GM18499 (cell line): ENCODE measurements at regions not wholly inside any gene's neighbourhood (a gene's known extent, or its start where the extent isn't known, plus 50 kb on each side); places are given as distances from the start of the nearest gene placed in this dataset.
"Not testable (repeated sequence)": the region's sequence is repeated elsewhere in the genome, so short reads cannot be mapped to it uniquely, and the experiment has no call there.

Experiments
- ATAC-seq: cut with Tn5 transposase; IDR thresholded peaks from one replicate; pipeline ENCODE4 v1.9.1; 2021; ENCODE audit warnings: moderate number of reproducible peaks; ENCODE audit not compliant: insufficient read depth, unreplicated experiment

DNA sequence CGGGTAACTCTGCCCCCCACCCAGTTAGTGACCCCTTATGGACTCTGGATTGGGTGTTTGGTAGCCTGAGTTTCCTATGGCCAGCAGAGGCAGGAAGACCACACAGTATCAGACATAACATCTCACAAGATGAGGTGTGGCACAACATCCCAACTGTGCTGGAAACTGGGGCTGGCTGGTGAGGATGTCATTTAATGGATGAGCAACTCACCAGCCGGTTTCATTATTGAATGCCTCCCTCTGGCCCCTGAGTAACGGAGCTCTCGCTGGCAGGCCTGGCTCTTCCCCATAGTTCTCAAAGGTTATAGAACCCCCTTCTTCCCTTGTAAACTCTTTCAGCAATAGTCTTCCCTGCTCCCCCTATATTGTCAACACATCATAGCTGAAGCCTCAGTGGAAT lies 195.0 kb downstream of the BCL11A start:
- no peak for ATAC-seq

DNA sequence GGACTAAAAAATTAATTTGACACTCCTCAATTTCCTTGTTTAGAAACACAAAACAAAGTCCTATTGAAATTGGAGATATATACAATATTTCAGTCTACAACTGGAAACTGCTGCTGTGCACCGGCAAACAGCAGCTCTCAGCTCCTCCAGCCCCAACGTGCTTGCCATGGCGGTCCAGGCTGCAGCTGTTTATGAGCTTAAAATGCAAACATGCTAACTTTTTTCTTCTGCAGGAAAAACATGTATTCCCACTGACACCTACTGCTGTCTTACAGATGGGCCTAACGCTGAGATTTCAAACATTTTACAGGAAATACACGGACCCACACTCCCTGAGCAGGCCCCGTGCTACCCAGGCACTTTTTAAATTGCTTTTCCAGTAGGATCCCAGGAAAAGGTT lies 195.5 kb downstream of the BCL11A start:
- ATAC-seq = no peak

DNA sequence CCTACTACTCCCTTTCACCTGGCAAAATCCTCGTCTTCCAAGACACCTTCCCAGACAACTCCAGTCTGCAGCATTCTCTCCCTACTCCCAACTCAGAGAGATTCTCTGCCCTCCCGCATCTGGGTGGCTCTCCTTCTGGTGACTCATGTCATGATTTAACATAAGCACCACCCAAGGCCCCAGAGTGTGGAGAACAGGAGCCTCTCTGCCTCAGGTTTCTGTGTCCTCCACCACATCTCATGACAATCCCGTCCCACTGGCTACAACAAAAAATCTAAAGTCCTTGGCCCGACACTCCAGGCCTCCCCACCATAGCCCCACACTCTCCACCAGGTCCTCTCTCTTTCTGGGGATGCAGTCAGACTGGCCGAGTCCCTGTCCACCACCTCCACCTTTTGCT lies 197.1 kb downstream of the BCL11A start:
- ATAC-seq = no peak

DNA sequence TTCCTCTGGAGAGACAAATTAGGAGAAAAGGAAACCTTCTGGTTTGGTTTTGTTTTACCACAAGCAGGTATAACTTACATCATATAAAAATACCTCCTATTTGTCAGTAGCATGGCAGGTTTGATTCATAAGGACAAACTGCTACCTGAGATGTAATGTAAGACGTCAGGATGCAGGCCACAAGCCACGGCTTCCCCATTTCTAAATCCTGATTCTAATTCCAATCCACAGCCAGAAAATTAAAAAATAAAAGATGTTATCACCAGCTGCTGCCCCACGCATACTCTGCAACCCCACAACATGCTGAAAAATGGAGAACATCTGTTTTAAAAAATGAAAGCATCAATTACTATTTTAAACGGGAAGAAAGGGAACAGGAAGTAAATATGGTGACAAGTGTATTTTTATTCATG lies 197.6 kb downstream of the BCL11A start:
- no peak for ATAC-seq

DNA sequence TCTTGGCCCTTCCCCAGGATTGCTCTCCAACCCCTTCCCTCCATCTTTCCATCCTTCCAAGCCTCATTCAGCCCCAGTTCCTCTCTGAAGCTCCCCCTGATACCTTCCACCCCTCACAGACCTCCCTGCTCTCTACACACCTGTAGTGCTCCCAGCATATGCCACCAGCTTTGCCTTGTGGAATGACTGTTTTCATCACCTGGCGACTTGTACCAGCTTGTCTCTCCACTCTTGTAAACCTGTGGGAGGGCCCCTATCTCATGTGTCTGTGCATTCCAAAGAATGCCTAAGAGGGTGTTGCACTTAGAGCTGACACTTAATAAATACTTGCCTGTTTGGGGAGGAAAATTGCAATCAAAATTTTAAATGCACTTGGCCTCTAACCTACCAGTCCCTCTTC lies 198.7 kb downstream of the BCL11A start:
- ATAC-seq = no peak

DNA sequence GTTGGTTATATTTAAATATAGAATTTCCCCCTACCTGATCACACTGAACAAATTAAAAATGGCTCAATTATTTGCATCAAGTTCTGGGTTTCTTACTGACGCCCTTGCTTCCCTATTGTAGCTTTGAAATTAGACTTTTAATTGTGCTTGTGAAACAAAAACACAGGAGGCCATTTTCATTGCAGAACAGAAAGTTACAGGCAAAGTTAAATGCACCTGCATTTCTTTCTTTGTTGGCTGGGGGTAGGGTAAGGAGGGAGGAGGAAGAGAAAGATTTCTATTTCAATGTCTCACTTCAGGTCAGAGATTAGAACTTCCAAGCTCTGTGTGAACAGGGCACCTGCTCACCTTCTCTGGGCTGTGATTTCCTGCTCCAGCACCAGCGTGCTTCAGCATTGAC lies 199.6 kb downstream of the BCL11A start:
- peak; percentile 34 for ATAC-seq

DNA sequence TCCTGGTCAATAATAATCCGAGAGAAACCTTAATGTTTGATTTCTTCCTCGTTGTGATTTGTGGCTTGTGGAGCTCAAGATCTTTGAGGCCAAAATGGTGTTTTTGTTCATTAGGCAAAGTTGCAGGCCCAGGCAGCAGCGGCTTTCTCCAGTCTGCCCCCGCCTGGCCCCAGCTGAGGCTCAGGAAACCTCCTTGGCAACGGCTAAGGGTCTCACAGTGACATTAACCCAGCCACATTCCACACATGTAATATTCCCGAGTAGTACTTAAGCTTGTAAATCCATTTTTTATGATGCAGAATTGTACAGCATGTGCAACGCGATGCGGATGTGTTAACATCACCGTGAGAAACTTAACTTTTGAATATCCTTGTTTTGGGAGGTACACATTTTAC lies 200.1 kb downstream of the BCL11A start:
- peak; percentile 8 for ATAC-seq

DNA sequence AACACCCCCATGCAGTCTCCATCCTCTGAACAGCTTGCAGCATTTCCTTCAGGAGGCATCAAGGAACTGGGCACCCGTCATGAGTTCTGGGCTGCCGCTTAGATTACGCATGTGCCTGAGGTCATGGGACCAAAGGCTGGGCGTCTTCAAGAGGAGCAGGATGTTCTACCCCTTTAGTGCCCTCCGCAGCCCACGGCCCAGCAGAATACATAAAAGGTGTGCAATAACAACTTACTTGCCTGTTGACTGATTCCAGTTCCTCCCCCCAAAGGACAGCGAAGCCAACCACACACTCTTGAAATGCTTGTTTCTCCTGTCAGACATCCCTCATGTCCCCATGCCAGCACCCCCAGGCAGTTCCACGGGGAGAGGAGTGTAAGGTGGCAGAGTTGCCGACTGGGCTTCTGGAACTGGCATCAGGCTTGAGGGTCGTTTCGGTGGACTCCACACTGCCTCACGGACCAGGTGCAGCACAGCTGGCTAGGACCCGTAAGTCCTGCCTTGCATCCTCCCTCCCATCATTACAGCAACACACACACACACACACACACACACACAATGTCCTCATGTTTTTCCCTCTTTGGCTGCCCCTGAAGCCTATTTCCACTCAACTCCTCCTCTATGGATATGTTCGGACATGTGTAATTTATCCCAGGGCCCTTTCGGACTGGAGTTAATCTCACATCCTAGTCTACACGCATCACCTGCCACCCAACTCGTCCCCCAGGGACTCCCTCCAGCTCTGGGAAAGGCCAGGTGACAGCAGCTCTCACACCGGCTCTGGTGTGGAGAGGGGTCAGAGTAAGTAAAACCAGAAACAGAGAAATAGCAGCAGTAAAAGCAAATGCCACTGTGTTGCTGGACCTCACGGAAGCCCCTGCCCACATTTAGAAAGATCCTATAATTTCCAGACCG lies 200.7 kb downstream of the BCL11A start:
- ATAC-seq = no peak

DNA sequence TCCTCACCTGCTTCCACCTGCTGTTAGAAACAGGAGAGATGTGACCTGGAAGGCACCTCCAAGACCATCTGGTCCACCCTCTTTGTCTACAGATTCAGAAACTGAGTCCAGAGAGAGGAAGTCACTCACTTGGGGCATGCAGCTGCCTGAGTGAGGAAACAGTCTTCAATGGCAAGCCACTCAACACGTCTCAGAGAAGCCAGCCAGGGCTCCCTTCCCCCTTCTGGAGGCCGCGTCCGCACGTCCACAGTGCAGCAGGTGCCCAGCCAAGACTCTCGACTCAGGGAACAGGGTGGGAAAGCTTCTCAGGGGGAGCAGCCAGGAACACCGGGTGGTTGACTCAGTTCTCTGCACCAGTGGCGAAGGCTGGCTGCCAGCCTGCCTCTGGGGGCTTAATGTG lies 201.7 kb downstream of the BCL11A start:
- ATAC-seq = no peak

DNA sequence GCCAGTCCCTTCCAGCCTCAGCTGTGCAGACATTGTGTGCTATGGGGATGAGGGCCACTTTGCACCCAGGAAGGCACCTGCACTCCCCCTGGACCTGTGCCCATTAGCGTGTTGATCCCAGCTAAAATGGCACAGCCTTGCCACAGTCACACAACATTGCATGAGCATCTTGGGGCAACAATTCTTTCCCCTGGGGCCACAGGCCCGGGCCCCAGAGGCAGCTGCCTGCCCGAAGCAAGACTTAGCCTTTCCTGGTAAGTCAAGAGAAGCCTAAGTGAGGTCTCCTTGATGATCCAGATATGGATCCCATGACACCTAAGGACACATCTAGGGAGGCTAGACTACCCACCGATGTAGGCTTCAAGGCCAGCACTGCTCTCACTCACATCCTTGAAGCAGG lies 202.1 kb downstream of the BCL11A start:
- no peak for ATAC-seq

DNA sequence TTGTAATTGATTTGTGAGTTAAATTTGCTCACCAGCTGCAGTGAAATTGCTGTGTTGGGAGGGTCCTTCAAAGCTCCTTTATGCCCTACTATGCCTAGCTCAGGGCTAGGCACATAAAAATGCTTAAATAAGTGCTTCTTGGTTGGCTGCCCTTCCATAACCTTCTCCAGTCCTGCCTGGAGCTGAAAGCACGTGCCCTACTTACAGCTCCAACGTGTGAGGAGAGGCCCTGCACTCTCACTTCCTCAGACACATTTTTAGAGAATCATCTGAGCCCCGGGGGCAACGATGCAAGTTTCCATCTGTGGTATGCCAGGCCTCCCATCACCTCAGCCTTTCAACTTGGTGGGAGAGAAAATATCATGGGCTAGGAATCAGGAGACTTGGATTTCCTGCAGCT lies 202.7 kb downstream of the BCL11A start:
- no peak for ATAC-seq

DNA sequence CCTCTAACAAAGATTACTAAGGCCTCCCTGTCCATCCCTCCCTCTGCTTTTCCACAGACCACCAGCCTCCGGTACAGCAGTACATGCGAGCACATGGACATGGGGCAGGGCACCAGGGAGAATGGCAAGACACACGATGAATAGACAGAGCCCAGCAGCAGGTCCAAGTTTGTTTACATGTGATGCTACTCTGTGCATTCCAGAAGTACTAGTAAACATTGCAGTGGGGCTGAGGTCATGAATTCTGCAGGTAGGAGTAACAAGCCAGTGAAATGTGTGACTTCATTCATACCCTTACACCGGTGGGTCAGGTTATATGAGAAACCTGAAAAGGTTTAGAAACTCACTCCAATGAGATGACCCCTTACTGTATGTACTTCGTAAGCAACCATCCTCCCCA lies 205.7 kb downstream of the BCL11A start:
- ATAC-seq = no peak

DNA sequence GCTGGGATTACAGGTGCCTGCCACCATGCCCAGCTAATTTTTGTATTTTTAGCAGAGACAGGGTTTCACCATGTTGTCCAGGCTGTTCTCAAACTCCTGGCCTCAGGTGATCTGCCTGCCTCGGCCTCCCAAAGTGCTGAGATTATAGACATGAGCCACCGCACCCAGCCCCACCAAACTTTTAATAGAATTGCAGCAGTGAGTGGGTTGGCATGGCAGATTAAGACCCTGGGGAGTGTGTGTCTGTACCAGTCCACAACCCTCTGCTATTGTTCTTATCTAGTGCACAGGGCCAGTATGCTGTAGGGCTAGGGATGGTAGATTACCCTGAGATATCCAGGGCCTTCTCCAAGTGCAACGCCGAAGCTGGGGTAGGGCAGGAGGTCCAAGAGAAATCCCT lies 211.0 kb downstream of the BCL11A start:
- not testable (repeated sequence) for ATAC-seq

DNA sequence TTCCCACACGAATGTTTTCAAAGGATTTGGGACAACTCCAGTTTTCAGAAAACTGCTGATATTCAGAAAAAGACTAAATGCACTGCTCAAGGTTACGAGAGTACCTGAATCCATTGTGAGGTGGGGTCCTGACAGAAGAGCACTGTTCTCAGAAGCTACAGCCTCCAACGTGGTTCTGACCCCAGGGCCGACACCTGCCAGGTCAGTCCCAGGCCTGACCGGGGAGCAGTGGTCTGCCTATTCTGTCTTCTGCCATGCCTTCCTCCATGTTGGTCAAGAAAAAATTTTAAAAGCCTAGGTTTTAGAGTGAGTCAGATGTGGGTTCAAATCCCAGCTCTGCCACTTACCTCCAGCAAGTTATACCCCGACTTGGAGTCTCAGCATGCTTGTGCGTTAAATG lies 212.3 kb downstream of the BCL11A start:
- ATAC-seq = no peak

DNA sequence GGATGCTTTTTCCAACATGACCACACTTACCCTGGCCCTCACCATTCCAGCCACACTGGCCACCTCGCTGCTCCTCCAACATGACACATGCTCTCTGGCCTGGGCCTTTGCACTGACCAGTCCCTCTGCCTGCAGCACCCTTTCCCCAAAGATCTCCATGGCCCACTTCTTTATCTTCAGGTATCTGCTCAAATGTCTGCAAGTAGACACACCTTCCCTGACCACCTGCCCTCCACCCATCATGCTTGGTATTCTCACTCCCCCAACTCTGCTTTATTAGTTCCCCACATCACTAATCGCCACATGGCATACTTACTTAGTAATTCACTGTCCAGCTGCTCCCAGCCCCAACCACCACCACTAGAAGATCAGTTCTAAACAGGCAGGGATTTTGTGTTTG lies 214.2 kb downstream of the BCL11A start:
- ATAC-seq = no peak

DNA sequence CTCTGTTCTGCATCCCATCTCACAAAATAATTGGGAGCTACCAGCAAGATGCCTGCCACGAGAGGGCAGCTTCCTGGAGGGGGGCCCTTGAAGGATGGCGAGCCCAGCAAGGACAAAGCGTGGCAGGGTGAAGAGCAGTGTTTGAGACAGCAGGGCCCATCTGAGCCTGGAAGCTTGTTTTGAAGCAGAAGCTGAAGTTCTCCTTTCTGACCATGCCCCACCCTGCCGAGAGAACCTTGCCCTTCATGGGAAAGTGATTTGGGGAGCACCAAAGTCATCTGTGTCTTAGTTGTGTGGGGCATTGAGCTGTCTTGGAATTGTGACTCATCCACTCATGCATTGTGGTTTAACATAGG lies 216.3 kb downstream of the BCL11A start:
- ATAC-seq = no peak

DNA sequence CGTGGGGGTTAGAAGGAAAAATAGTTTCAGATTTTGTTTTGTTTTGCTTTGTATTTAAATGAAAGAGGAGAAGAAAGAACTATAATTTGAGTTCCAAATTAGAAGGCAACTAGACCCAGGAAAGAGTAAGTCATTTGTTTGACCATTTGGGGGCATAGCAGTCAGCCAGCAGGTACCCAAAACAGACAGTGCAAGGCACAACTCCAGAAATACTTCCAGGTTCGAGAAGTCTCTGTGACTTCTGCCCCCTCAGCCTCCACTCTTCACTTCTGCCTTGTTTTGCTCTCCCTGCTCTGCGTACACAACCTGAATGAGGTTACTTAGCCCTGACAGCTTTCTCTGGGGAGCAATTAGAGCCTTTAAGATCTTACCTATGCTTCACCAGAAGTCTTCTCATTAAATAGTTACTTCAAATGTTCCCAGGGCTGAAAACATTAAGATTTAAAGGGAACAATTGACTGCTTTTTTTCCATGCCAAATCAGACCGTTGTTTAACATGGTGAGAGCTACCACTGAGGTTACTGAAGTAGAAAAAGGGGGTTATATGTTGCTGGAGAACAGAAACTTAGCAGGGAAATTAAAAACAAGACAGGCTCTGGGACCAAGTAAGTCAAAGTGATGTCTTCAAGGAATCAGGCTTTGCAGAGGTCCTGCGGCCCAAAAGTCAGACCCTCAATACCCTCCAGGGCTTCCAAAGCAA lies 216.9 kb downstream of the BCL11A start:
- no peak for ATAC-seq

DNA sequence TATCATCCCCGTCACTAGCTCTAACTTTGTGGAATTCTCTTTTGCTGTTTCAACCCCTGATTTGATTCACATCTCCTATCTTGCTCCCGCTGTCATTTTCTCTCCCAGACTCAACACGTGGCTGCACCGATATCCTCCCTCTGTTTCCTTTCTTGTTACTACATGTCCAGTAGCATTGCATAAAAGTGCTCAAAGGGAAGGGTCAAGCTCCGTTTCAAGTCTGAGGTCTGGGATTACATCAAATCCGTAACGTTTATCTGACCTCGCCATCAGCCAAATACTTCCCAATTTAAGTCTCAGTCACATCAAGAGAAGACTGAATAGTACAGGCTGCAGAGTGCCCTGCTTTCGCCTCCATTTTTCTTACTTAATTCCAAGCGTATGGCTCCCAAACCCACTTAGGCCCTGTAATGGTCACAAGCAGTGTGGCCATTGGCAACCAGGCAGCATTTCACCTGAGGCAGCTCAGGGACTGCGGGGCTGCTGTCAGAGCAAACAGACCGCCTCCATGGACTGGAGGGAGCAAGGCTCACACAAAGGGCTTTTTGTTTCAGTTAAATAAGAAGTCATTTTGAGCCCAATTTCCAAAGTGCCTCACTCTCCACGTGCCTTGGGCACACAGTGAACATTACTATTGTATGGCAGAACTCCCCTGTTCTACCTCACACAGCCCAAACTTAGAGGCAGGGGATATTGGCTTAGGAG lies 217.8 kb downstream of the BCL11A start:
- no peak for ATAC-seq

DNA sequence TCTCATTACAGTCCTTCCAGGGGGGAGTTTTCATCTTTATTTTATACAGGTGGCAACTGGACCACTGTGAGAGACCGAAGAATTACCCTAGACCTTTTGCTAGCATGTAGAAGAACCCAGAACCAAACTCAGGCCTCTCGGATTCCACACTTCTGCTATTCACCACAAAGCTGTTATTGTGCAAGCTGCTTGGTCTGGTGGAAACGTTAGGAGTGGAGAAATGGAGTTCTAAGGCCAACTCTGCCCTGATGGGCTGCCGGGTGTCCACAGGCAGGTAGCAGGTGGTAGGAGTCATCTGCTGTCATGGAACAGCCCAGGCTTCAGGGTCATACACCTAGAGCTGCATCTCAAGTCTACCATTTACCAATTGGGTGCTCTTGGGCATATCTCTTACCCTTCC lies 218.8 kb downstream of the BCL11A start:
- no peak for ATAC-seq

DNA sequence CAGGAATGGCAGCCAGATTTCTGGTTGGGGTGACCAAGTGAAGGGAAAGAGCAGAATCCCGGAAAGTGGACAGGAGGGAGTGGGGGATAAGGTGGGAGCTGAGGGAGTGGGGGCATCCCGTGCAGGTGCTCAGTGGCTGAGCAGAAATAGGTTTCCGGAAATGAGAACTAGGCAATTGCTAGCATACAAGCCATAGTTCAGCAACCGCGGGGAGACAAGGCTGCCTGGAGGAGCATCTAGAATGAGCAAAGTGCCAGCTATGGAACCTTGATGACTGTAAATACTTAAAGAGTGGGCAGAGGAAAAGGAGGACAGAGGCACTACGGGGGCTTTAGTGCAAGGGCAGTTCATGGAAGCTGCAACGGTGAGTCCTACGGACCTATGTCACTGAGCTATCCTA lies 220.2 kb downstream of the BCL11A start:
- ATAC-seq = no peak

DNA sequence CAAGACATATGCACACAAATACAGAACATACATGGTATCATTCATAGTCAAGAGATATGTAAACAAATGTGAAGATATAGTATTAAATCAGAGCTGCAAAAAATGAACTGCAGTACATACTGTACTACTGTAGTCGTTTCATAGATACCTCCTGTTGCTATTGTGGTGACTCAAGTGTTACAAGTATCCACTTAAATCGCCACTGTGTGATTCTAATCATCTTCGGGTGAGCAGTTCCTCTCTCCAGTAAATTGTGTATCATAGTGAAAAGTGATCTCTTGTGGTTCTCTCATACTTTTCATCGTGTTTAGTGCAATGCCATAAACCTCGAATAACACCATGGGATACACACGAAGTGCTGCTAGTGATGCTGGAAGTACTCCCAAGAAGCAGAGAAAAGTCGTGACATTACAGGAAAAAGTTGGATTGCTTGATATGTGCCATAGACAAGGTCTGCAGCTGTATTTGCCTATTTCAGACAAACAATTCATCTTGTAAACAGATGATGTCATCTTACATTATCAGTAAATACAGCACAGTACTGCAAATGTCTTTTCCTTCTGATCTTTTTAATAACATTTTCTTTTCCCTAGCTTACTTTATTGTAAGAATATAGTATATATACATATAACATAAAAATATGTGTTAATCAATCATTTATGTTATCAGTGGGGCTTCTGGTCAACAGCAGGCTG lies 222.2 kb downstream of the BCL11A start:
- ATAC-seq = no peak
